ENCODE measurements at regions not wholly inside any gene's neighbourhood (a gene's known extent, or its start where the extent isn't known, plus 50 kb on each side); places are given as distances from the start of the nearest gene placed in this dataset.

DNA sequence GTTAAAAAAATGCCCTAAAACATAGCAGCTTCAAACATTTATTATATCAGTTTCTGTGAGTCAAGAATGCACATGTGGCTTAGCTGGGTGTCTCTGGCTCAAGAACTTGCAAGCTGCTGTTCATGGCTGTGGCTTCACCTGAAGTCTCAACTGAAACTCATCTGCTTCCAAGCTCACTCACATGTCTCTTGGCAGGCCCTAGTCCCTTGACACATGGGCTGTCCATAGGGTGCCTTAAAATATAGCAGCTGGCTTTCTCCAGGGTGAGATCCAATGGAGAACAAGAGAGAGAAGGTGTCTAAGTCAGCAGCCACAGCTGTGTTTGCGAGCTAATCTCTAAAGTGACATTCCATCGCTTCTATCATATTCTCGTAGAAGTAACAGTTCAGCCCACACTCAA, 152.8 kb downstream of the DSEL start:
- TF ChIP-seq, protein P1, sequence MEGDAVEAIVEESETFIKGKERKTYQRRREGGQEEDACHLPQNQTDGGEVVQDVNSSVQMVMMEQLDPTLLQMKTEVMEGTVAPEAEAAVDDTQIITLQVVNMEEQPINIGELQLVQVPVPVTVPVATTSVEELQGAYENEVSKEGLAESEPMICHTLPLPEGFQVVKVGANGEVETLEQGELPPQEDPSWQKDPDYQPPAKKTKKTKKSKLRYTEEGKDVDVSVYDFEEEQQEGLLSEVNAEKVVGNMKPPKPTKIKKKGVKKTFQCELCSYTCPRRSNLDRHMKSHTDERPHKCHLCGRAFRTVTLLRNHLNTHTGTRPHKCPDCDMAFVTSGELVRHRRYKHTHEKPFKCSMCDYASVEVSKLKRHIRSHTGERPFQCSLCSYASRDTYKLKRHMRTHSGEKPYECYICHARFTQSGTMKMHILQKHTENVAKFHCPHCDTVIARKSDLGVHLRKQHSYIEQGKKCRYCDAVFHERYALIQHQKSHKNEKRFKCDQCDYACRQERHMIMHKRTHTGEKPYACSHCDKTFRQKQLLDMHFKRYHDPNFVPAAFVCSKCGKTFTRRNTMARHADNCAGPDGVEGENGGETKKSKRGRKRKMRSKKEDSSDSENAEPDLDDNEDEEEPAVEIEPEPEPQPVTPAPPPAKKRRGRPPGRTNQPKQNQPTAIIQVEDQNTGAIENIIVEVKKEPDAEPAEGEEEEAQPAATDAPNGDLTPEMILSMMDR (IDR thresholded peaks at IDR 0.05), result no peak
- ATAC-seq, result peak in 5 of 8 donors; percentile 23 to 35 (median 27)

DNA sequence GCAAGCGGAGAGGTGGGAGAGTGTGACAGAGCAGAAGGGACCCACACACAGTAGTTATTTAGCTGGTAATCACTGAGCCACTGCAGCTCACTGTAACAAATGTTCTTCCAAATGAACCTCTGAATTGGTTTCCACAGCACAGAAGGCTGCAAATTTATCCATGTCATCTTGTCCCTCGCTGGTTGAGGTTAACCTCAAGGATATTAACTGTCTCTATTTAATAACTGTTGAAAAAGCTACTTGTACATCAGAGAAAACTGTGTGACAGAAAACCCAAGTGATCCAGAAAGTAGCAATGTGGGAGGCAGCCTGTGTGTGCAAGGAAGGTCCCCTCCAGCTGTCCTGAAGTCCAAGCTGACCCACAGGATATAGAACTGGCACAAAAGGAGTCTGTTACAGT, 153.6 kb downstream of the DSEL start:
- H3K4me1 ChIP-seq, result peaks cover 0 to 3% (median 0%) of the 10 kb centered on the region in 9 donors
- no peaks in the 10 kb centered on the region for H3K27me3 ChIP-seq
- no peak overlapping the region for H3K27ac ChIP-seq
- 77 to 91% methylated on average over 2 of the region's 2 CpGs for WGBS, 2 donors
- no peaks in the 10 kb centered on the region for H3K9me3 ChIP-seq
- no peak overlapping the region for H3K4me3 ChIP-seq
- TF ChIP-seq, protein P1 (IDR thresholded peaks at IDR 0.05), result no peak
- ATAC-seq (no peak), DNase-seq (no peak)
- intact Hi-C loops (cut with DNase I), result no loop called here
- no peaks in the 10 kb centered on the region for H3K36me3 ChIP-seq

More for the DNA sequence above, 152.8 kb downstream of the DSEL start:
- Histone ChIP-seq H3K4me3 (no peak overlapping the region), H3K4me1 (peaks cover 0 to 3% (median 0%) of the 10 kb centered on the region in 9 donors), H3K9me3 (no peaks in the 10 kb centered on the region), H3K36me3 (no peaks in the 10 kb centered on the region), H3K27ac (no peak overlapping the region), H3K27me3 (no peaks in the 10 kb centered on the region)
- intact Hi-C loops (cut with DNase I), result no loop called here
- 49 to 66% methylated on average over 3 of the region's 3 CpGs for WGBS, 2 donors
- DNase-seq, result no peak

DNA sequence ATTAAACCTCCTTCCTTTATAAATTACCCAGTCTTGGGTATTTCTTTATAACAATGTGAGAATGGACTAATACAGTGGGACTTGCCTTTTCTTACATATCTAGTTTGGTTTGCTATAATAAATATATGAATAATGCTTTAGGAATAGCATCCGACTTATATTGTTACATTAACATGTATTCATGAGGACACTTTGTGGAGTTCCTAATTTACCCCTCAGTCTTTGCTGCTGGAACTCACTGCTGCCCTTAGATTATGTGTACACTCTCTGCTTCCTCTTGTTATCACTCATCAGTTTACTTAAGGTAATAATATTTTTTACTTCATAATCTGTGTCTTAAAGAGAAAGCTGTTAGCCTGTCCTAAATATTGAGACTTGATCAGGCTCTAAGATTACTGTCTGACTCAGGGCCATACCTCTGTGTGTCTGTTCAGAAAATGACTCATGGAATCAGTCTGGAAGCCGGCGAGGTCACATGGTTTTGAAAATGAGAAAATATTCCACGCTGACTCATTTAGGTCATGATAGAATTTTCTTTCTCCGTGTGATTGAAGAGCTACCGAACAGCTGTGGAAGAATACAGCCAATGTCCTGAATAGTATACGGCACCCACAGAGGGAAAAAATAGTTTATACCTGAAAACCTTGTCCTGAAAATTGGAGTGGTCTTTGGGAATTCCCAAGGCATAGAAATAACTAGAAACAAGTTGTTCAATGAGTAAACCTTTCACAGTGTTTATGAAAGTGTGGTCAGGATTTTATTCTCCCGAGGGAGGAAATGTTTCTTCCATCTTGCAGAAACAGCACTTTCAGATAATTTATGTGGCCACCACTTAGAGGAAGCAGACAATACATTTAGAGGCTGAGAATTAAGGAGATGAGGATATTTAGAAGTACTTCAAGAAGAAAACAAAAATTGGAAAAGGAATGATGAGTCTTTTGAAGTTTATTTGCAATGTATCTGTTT, 156.4 kb downstream of the DSEL start:
- WGBS, 2 donors, result 41 to 52% methylated on average over 8 of the region's 8 CpGs
- intact Hi-C loops (cut with DNase I), result no loop called here
- Histone ChIP-seq H3K27me3 (no peaks in the 10 kb centered on the region), H3K27ac (peak overlapping the region in 8 of 10 donors; percentile 10 to 60 (median 56)), H3K9me3 (no peaks in the 10 kb centered on the region), H3K4me1 (peaks cover 0 to 3% (median 0%) of the 10 kb centered on the region in 9 donors), H3K4me3 (peak overlapping the region in 3 of 10 donors; percentile 22 to 28 (median 27)), H3K36me3 (no peaks in the 10 kb centered on the region)
- peak in 7 of 8 donors; percentile 79 to 97 (median 90) for ATAC-seq
- TF ChIP-seq, protein P1 (IDR thresholded peaks at IDR 0.05), result no peak
- peak in 1 of 2 donors; percentile 38 for DNase-seq

DNA sequence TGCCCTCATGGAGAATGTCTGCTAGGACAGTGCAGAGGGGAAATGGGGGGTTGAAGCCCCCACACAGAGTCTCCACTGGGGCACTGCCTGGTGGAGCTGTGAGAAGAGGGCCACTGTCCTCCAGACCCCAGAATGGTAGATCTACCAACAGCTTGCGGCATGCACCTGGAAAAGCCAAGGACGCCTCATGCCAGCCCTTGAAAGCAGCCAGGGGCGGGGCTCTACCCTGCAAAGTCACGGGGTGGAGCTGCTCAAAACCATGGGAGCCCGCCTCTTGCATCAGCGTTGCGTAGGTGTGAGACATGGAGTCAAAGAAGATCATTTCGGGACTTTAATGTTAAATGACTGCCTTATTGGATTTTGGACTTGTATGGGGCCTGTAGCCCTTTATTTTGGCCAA, 157.6 kb downstream of the DSEL start:
- Histone ChIP-seq H3K9me3 (no peaks in the 10 kb centered on the region), H3K27ac (peak overlapping the region in 1 of 10 donors; percentile 60), H3K4me1 (peaks cover 0 to 3% (median 0%) of the 10 kb centered on the region in 9 donors), H3K27me3 (no peaks in the 10 kb centered on the region), H3K4me3 (no peak overlapping the region), H3K36me3 (no peaks in the 10 kb centered on the region)
- intact Hi-C loops (cut with DNase I), result no loop called here
- TF ChIP-seq, protein P1 (IDR thresholded peaks at IDR 0.05), result no peak
- no peak for ATAC-seq
- DNase-seq, result no peak
- 87 to 92% methylated on average over 8 of the region's 8 CpGs for WGBS, 2 donors

Data from heart right ventricle (tissue), 16 donors.